Upper lobe of right lung (tissue), 1 donor: ENCODE measurements at regions not wholly inside any gene's neighbourhood (a gene's known extent, or its start where the extent isn't known, plus 50 kb on each side); places are given as distances from the start of the nearest gene placed in this dataset.

Experiments used
- ATAC-seq: fragments of 200-7000 bp; cut with Tn5 transposase; one replicate; pipeline ENCODE4 v1.9.1; 2020; ENCODE audit warnings: mild to moderate bottlenecking, moderate library complexity
- DNase-seq: peaks from one replicate; pipeline ENCODE4 v3.0.0-alpha.2; 2020
- H3K27ac ChIP-seq: fragments of 200-600 bp; one replicate; pipeline ENCODE4 v1.8.0; 2022
- H3K27me3 ChIP-seq: fragments of 200-600 bp; one replicate; pipeline ENCODE4 v1.8.0; 2022; ENCODE audit warnings: mild to moderate bottlenecking
- H3K36me3 ChIP-seq: fragments of 200-600 bp; one replicate; pipeline ENCODE4 v1.8.0; 2022
- H3K4me1 ChIP-seq: fragments of 200-600 bp; one replicate; pipeline ENCODE4 v1.8.0; 2022
- H3K4me3 ChIP-seq: fragments of 200-600 bp; one replicate; pipeline ENCODE4 v1.8.0; 2022; ENCODE audit warnings: mild to moderate bottlenecking
- H3K9me3 ChIP-seq: fragments of 200-600 bp; one replicate; pipeline ENCODE4 v1.8.0; 2022
- intact Hi-C: fragments of 100-400 bp; cut with DNase I; formaldehyde crosslinking; loops from one replicate; pipeline ENCODE4 v1.11.0; 2022
- TF ChIP-seq, protein P1 (sequence below): fragments of 200-600 bp; IDR thresholded peaks from one replicate; pipeline ENCODE4 v1.8.0; 2022; ENCODE audit warnings: antibody characterized with exemption
- donor health status: DM: no; HTN: yes; CAD: no; lungs with severe emphysema.

DNA sequence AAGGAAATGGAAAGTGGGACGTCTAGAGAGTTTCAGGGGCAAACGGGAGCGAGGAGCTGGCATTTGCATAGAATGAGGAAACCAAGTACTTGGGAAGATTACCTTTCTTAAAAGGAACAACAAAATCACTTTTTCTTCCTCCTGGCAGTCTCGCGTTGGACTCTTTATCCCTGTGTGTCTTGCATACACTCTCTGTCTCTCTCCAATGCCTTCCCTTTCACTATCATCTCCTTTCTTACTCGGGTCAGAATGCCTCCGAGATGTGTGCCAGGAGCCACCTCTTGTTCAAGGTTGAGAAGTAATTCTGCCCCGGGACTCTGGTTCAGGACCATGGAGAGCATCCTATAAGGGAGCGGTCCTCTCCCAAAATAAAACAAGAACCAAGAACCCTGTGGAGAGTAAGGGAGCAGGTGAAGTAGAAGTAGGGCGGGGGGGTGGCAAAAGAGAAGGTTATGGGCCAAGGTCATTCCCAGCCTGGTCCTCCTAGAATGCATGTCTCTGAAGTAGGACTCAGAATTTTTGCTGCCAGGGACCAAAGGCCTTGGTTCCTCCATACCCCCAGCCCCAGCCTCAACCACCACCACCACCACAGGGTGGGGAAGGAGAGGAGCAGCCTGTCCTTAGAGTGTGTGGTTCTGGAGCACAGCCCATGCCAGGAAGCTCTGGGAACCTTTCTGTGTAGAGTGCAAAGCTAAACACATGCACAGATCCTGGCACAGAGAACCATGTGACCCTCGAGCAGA is 72.1 kb upstream of the ARAP3 start:
- no peaks in the 10 kb centered on the region for H3K36me3 ChIP-seq
- ATAC-seq (peak; percentile 32), DNase-seq (no peak)
- H3K27me3 ChIP-seq, result peaks cover 34% of the 10 kb centered on the region
- no peaks in the 10 kb centered on the region for H3K9me3 ChIP-seq
- no peak overlapping the region for H3K27ac ChIP-seq
- no peak overlapping the region for H3K4me3 ChIP-seq
- no peaks in the 10 kb centered on the region for H3K4me1 ChIP-seq
- intact Hi-C loops, result no loop called here
- TF ChIP-seq, protein P1, sequence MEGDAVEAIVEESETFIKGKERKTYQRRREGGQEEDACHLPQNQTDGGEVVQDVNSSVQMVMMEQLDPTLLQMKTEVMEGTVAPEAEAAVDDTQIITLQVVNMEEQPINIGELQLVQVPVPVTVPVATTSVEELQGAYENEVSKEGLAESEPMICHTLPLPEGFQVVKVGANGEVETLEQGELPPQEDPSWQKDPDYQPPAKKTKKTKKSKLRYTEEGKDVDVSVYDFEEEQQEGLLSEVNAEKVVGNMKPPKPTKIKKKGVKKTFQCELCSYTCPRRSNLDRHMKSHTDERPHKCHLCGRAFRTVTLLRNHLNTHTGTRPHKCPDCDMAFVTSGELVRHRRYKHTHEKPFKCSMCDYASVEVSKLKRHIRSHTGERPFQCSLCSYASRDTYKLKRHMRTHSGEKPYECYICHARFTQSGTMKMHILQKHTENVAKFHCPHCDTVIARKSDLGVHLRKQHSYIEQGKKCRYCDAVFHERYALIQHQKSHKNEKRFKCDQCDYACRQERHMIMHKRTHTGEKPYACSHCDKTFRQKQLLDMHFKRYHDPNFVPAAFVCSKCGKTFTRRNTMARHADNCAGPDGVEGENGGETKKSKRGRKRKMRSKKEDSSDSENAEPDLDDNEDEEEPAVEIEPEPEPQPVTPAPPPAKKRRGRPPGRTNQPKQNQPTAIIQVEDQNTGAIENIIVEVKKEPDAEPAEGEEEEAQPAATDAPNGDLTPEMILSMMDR, result no peak

DNA sequence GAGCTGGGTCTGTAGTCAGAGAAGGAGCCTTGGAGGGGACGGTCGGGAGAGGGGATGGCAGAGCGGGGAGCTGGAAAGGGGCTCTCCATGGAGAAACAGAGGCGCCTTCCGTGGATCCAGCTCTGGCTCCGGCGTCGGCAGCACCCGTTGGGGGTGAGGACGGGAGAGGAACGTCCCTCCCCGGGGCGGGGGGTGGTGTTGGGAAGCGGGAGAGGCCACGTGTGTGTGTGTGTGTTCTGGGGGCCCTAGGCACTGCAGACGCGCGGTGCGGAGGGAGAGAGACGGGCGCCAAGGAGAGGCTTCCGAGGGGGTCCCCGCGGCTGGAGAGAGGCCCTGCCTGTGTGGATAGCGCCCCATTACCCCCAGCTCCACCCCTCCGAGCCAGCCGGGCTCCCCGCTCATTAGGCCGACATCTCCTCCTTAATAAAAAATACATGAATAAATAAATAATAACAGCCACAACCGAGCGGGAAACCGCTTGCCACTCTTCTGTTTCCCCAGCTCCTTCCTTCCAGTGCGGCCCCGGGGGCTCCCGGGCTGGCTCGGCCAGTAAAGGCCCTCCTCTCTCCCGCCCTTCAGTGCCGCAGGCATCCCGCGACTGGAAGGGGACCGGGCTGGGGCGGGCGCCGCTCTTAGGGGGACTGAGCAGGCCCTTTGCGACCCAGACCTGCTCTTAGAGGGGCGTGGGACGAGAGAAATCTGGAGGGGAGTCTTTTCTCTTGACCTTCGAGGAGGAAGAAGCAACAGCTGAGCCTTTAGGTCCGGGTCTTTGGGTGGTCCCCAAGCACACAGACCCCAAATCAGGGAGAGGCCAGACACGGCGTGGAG is 71.3 kb upstream of the ARAP3 start:
- peaks cover 34% of the 10 kb centered on the region for H3K27me3 ChIP-seq
- ATAC-seq, result no peak

DNA sequence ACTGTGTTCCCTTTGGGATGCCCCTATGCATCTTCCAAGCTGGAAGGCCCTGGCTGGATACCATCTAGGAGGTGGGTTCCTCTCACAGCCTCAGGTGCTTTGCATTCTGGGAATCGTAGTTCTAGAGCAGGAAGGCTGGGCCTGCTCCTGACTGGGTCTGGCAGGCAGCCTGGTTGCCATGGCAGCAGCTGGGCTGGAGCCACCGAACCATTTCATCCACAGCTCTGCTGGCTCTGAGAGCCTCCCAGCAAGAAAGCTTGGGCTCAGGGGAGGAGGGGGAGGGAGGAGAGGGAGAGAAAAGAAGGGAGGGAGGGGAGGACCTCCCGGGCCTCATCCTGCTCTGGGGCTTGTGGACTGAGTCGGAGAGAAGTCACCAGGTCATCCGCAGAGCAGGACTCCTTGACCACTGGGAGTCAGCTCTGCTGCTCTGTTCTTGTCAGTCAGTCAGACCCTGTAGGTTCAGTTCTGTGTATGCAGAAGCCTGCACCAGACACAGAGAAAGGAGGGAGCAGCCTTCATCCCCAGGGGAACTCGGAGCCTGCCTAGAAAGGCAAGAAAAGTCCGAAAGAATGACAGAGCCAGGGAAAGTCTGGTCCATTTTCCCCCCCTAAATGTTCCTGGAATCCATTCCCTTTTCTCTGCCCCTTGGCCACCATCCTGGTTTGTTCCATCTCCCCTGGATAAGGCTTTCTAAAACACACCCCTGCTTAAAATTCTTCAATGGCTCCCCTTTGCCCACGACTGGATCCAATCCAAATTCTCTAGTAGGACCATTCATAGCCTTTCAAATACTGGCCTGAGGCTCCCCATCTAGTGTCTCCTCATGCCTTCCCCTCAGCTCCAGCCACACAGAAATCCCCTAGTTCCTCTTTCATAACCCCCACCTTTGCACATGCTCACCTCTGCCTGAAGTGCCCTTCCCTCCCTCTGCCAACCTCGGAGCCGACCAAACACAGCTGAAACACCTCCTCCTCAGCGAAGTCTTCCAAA is 65.4 kb upstream of the ARAP3 start:
- H3K36me3 ChIP-seq, result no peaks in the 10 kb centered on the region
- peak; percentile 83 for DNase-seq
- intact Hi-C loops, result no loop called here
- H3K27me3 ChIP-seq, result peaks cover 4% of the 10 kb centered on the region
- H3K4me3 ChIP-seq, result no peak overlapping the region
- ATAC-seq, result peak; percentile 57
- no peaks in the 10 kb centered on the region for H3K9me3 ChIP-seq
- no peaks in the 10 kb centered on the region for H3K4me1 ChIP-seq
- TF ChIP-seq, protein P1, result no peak
- H3K27ac ChIP-seq, result no peak overlapping the region

More for the DNA sequence above, 71.3 kb upstream of the ARAP3 start:
- TF ChIP-seq, protein P1, result no peak
- DNase-seq, result no peak
- H3K27ac ChIP-seq, result no peak overlapping the region
- no peaks in the 10 kb centered on the region for H3K36me3 ChIP-seq
- intact Hi-C loops, result no loop called here
- no peak overlapping the region for H3K4me3 ChIP-seq
- H3K4me1 ChIP-seq, result no peaks in the 10 kb centered on the region
- no peaks in the 10 kb centered on the region for H3K9me3 ChIP-seq

DNA sequence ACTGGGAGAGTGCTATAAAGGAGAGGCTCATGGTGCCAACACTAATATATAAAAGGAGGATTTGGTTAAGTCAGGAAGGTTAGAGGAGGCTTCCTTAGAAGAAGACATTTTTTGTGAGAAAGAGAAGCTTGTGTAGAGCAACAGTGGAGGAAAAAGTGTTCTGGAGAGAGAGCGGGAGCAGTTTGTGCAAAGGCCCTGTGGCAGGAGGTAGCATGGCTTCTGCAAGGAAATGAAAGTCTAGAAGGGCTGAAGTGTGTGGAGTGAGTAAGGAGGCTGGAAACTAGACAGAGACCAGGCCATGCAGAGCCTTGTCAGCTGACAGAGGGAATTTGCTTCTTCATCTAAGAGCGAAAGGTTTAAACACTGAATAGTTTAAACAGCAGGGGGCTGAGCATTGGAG is 64.4 kb upstream of the ARAP3 start:
- intact Hi-C loops, result no loop called here
- no peak for DNase-seq
- H3K4me1 ChIP-seq, result no peaks in the 10 kb centered on the region

DNA sequence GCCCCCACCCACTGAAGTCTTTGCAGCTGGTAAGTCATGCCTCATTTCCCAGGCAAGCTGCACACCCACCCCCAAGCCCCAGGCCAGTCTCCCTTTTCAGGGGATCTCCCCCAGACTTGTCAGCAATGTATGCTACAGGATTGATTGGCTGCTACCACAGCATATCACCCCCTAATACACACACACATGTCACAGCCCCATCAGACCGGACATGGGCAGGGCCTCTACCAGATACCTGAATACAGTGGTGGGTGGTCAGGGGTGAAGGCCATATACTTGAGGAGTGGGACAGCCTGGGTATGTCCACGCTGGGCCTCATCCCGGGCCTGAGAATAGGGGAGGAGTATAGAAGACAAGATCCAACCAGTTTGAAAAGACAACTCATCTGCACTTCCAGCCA is 63.4 kb upstream of the ARAP3 start:
- intact Hi-C loops, result no loop called here
- TF ChIP-seq, protein P1, result no peak
- Histone ChIP-seq H3K27ac (no peak overlapping the region), H3K4me3 (no peak overlapping the region), H3K36me3 (no peaks in the 10 kb centered on the region), H3K9me3 (no peaks in the 10 kb centered on the region), H3K27me3 (no peaks in the 10 kb centered on the region), H3K4me1 (no peaks in the 10 kb centered on the region)
- no peak for DNase-seq
- ATAC-seq, result no peak

More for the DNA sequence above, 64.4 kb upstream of the ARAP3 start:
- TF ChIP-seq, protein P1, result no peak
- H3K36me3 ChIP-seq, result no peaks in the 10 kb centered on the region
- no peak overlapping the region for H3K27ac ChIP-seq
- ATAC-seq, result no peak
- H3K9me3 ChIP-seq, result no peaks in the 10 kb centered on the region
- H3K4me3 ChIP-seq, result no peak overlapping the region
- peaks cover 4% of the 10 kb centered on the region for H3K27me3 ChIP-seq
